Daoy (cell line): ENCODE measurements at regions not wholly inside any gene's neighbourhood (a gene's known extent, or its start where the extent isn't known, plus 50 kb on each side); places are given as distances from the start of the nearest gene placed in this dataset.

Experiments
- DNase-seq: peaks from one replicate; pipeline ENCODE4 v3.0.0-alpha.2; 2015; ENCODE audit warnings: low read depth

DNA sequence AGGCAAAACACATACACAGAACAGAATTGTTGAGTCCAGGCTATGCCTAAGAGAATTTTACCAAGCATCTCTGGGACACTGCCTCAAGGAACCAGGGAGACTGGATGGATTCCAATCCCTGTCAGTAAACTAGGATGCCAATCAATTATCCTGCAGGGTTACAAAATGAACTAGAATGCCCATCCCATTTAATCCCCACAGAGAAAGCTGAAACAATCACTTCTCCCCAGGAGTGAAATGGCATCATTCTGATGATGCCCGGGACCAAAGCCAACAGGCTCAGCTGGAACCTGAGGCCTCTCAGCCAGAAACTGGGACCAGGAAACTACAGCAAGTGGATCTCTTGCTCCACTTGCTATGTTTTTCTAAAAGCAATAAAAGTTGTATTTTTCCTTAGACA lies 130.0 kb upstream of the TJP1 start:
- DNase-seq, result peak; percentile 33

DNA sequence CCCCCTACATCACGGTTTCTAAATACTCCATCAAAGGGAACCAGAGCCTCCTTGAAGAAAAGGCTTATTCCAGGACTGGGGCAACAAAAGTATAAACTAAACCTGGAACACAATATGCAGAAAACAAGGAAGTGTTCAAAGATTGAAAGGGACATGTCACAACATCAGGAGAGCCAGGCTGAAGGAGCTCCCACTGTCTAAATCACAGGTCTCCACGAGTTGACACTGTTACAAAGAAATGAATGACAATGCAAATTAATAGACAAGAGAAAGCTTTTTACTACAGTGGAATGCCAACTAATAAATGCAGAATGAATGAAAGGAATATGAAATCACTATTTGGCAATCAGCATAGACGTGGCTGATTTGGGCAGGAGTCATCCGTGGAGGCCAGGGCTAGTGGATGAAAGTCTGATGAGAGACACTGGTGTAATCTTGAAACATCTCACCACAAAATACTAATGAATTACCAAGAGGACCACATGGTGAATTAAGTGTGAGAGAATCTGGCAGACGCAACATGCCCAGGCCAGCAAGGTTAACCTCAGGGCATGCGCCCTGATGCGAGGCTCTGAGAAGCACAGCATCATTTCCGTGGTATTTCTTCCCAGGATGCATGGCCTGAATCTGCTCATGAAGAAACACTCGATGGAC lies 123.8 kb upstream of the TJP1 start:
- no peak for DNase-seq

DNA sequence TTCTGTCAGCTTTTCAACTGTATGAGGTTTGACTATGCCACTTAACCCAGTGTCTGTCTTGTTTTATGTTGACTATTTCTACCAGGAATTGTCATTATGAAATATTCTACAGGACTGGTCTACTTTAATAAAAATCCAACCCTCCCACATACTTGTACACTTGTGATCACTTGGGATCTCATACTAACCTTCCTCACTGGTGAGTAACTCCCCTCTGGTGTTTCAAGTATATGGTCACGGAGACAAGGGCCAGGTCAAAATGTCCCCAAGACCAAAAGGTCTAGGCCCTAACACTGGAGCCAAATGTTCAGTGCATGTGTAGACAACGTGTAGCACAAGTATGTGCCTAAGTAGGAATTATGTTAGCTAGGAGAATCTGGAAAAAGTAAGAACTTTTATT lies 122.7 kb upstream of the TJP1 start:
- DNase-seq, result no peak

DNA sequence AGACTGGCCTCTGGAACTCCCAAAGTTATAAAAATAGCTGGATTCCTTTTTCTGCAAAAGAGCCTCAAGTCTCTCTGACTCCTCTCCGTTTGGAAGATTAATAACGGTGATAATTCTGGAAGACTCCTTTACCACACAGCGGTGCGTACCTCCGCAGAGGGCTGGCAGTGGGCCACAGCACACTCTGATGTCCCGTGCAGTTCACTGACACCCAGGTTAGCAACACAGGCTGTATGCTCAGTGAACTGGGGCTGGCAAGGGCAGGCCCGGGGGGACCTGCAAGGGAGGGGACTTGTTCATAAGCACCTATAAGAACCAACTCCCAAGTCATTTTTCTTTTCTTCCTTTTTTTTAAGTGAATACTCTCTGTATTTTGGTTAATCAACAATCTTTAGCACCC lies 120.3 kb upstream of the TJP1 start:
- no peak for DNase-seq

DNA sequence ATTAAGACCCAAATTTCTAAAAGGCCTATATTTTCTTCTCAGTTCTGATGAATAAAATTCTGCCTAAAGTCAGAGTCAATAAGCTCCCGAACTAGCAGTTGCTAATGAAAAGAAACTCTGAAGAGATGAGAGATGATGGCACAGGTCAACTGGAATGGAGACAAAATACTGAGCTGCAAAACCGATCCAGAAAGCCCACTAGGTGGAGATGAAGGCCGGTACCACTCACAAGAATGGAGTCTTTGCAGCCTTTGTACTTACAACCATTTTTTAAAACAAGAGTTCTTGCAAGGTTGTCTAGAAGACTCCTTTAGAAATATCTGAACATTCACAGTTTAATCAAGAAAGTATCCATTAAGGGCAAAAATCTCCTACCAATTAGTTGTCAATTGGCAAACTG lies 119.9 kb upstream of the TJP1 start:
- no peak for DNase-seq

DNA sequence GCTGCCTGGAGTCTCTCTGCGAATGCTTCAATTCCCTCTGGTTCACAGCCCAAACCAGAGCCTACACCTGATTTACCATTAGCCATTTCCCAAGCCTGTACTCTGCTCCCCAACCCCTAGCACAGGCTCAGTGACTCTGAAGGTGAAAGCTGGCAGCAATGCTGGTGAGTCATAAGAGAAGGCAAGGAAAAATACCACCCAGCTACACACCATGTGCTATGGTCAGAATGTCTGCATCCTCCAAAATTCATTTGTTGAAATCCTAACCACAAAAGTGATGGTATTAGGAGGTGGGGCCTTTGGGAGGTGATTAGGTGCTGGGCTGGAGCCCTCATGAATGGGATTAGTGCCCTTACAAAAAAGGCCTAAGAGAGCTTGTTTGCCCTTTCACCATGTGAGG lies 117.1 kb upstream of the TJP1 start:
- peak; percentile 57 for DNase-seq

DNA sequence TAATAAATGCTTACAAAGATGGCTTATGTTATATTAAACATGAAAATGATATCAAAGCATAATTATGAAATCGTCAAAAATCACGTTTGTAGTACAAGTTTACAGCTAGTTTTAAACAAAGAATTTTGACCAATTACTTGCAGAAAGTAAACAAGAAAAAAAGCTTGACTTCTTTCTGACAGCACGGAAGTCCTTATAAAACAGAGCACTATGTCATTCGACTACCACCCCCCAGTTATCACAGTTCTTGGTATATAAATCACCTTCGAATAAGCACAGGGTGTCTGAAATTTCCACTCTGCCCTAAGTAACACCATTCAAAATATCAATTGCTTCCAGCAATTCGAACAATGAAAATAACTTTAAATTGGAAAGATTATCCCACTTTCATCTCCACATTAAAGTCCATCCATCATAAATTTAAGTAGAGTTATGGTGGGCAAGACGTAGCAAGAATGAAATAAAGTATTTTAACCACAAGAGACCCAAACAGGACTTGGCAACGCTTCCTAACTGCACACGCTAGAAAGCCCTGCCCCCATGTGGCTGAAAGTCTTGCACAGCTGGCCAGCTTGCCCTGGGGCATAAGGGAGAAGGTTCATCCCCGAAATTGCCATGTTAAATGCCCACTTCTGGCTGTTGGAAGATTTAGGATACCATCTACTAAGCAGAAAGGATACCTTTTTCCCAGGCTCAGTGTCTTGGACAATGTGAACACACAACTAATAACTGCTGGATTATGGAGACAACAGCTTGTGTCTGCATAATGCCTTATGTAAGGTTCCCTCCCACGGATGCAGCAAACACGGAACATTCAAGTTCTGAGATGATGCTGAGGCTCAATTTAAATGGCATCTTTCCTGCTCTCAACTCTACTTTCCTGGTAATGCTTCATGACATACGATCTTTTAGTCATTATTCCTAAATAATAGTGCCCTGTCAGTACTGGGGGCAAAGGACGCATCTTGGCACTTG lies 116.4 kb upstream of the TJP1 start:
- DNase-seq, result peak; percentile 54

DNA sequence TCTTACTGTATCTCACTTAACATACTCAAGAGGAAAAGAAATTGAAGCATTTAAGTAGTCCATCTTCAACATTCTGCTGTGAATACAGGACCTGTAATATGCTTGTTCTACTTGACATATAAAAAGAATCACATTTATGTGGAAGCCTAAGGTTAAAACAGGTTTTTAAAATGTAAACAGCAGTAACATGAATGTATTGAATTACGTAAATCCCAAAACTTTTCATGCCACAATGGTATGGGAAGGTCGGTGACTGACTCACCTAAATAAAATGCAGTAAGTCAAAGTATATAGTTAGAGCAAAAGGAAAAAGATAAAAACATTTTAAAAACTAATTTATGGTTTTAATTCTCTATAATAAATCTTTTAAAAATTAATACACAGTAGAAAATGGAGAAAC lies 115.7 kb upstream of the TJP1 start:
- DNase-seq, result peak; percentile 59

DNA sequence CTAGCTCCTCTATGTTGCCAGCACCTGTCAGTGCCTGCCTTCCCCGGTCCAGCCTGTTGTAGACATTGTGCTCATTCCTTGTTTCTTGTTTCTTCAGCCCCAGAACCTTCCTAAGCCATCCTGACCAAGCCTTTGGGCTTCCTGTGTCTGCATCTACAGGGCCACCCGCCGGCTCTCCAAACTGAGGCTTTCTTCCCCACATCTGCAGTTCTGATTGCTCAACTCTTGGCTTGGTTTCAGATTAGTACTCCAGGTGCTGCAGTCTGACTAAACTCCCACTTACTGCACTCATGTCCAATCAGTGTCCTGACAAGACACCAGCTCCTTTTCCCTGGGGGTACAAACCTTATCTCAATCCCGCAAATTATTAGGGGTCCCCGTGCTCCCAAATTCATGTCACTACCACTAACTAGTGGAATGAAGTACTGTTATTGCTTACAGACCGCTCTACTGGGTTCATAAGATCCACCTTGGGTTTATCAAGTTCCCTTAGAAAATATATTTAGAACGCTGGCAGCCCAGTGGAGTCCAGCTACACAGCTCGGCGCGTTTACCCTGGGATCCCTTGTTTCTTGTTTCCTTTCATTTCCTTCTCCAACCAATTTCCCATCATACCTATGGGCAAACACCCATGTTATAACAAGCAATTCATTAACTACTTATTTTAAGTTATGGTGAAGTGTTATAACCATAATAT lies 114.2 kb upstream of the TJP1 start:
- no peak for DNase-seq

DNA sequence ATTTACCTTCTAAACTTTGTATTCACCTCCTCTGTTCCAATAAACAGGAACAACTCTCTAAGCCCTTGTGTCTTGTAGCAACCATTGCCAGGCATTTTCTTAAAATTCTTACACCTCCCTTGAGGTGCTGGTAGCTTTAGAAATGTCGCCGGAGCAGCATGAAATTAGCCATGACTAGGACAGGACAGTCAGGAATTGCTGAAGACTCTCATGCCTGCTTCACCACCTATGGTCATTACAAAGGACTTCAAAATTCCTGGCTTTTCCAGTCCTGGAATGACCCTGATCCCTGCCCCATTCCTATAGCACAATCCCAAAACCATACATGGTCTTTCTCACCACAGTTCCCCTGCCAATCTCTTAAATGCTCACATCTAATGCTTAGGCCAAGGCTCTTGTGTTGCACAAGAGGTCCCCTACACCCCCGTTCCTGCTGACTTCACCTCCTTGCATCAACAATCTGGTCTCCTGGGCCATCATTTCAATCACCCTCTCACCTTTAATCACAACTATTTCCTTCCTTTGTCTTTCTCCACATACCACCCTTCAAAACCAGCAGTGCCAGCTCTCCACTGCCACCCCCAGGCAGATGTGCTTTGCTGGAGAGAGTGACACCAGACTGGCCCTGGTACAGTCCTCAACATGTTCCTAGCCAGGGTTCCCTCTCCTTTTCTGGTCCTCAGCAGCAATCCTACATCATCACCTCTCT lies 113.2 kb upstream of the TJP1 start:
- DNase-seq, result no peak

DNA sequence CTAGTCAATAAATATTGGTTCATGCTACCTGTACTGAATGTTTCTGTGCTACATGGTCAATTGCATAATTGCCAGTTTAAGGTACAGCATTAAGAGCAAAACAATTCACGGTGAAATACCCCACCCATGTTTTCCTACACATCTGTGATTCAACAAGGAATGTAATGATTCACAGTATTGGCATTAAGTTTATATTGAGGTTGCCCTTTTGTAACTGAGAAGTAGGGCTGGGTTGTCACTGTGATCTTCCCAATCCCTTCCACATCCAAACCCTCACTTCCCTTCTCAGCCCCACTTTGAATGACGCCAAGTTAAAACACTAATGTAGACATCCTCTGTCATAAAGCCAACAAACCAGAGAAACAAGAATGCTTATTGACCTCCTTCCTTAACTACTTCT lies 112.0 kb upstream of the TJP1 start:
- DNase-seq, result peak; percentile 71

DNA sequence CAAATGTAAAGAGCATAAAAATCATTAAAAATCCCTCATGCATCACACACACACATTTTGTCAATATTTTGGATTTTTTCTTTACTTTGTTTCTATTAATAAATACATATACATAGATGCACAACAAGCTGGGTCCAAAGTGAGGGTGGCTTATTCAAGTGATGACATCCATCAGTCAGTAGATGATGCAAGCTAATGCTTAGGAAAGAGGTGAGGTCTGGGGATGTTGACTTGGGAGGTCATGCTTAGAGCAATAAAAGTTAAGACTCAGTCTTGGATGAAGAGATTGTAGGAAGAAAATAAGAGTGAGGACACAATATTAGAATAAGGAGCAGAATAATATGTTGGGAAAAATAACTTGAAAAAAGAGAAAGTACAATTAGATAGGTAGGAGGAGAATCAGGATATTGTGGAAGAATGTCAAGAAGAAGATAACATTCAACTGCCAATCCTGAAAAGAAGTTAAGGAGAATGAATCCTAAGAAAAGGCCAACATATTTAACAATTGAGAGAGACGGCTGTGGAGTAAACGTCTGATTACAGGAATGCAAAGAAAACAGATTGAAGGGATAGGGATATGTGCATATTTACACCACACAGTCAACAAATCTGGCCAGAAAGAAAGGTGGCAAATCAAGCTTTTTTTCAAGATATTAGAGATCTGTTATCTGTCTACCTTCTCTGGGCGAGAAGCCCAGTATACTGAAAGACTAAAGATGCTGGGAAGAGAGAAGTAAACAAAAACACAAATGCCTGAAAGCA lies 111.0 kb upstream of the TJP1 start:
- DNase-seq, result no peak

DNA sequence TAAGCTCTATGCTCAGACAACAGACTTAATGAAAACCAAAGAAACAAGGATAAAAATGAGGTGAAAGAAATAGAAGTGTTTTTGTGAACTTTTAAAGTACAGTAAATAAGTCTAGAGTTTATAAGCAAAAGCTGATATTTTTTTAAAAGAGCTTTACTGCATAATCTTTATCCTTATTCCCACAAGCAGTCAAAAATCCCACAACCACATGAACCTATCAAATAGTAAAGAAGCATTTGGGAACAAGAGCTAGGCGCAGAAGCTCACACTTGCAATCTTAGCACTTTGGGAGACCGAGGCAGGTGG lies 103.8 kb upstream of the TJP1 start:
- DNase-seq, result no peak

DNA sequence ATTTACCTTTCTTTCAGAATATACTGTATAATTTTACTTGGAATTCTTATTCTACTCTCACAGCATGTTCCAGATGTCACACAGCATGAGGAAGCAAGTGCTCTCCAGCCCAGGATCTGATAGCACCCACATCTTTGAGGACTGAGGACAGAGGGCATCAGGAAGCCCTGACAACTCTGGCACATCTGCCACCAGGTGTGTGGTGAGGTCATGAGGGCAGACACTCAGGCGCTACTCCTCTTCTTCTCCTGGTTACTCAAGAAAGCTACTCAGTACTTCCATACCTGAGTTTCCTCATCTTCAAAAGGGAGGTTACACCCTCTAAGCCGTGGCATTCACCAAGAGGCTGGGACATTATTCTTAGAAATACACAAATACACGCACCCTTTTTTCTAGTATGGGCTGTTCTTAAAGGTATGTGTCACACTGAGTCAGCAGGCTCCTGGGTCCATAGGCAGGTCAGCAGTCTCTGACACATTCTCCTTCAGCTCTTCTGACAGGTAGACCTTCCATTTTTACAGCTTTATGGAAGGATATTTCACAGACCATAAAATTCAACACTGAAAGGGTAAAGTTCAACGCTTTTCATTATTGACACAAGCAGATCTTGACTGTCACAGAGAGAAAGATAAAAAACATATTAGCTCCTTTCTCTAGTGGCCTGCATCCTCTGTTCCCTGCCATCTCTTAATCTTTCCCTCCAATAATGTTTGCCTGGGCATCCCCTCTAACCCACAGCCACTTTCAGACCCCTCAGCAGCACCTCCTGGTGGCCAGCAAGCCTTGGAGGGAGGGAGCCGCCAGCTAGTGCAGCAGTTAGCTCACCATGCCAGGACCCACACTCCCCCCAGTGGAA lies 103.2 kb upstream of the TJP1 start:
- peak; percentile 84 for DNase-seq

DNA sequence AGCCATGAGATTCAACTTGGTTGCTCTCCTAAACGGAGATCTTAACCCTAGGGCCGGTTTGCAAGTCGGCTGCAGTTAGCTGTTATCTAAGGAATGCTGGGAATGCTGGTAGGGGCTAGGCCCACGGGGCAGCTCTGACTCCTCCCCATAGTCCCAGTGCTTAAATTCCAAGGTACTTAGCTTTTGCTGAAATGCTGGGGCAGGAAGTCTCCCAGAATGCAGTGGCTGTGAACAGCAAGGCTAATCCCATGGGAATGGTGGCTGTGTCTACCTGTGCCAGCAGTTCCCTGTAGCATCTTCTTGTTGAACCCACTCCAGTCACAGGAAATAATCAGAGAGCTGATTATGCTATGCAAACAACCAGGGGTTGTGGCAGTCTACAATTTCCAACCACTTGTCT lies 102.5 kb upstream of the TJP1 start:
- DNase-seq, result peak; percentile 84

DNA sequence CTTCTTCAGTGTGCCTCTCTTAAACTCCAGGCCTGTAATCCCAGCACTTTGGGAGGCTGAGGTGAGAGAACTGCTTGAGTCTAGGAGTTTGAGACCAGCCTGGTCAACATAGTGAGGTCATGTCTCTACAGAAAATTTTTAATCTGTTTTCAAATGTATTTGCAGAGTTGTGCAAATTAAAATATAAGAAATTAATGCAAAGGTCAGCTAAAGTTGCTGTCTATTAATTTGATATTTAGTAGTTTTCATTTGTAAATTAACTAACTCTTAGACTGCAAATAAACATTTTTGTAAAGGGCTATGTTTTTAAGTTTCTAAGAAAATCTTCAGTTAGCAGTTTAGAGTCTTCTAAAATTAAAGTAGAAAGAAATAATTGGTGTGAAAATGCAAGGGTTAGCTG lies 99.9 kb upstream of the TJP1 start:
- DNase-seq, result no peak

DNA sequence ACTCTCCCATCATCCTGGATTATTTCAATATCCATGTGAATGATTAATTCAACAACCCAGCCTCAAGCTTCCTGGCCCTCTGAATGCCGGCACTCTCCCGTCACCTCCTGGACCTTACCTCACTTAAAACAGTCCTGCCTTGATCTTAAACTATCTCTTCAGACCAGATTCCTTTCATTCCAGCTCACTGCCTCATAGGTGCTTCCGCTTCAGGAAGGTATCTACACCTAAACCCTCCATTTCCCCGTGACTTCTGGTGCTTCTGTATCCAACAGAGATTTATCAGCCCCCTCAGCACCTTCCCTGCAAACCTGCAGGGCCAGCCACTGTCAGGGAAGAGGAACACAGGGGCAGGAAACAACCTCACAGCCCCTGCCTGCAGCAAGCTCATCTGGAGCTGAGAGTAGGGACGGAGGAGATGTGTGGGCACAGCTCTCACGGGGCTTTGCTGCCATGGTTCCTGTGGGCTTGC lies 98.9 kb upstream of the TJP1 start:
- no peak for DNase-seq

DNA sequence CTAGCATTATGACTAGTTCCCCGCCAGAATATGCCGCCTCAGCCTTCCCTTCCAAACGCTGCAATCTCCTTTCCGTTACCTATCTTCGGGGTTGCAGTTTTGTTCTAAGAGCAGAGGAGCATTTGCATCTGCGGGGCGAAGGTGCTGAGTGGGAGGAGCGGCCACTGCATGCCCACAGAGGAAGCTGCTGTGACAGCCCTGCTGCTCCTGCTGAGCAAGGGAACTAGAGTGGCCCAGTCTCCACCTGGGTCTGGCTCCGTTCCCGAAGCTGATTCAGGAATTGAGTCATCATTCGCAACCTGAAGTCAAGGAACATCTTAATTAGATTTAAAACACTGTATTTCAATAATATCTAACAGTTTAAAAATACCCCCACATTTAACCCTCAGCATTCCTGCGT lies 98.2 kb upstream of the TJP1 start:
- peak; percentile 66 for DNase-seq

DNA sequence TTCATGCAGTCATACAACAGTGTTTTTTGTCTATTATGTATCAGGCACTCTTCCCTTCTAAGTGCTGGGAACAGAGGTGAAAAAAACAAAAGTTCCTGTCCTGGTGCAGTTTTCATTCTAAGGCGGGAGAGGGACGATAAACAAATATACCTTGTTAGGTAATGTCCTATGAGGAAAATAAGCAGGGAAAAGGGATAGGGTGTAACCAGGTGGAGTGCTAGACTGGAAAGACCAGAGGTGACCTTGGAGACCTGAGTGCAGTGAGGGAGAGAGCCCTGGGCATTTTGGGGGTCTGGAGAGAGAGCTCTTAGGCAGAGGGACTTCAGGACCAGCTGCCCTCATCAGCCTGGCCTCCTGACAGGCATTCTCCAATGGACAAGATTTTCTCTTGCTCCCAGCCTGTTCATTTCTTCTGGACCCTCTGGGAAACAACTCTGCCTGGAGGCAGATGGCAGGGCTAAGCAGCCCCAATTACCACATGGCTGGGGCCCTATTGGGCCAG lies 97.2 kb upstream of the TJP1 start:
- DNase-seq, result no peak
